ENCODE measurements at regions not wholly inside any gene's neighbourhood (a gene's known extent, or its start where the extent isn't known, plus 50 kb on each side); places are given as distances from the start of the nearest gene placed in this dataset.

DNA sequence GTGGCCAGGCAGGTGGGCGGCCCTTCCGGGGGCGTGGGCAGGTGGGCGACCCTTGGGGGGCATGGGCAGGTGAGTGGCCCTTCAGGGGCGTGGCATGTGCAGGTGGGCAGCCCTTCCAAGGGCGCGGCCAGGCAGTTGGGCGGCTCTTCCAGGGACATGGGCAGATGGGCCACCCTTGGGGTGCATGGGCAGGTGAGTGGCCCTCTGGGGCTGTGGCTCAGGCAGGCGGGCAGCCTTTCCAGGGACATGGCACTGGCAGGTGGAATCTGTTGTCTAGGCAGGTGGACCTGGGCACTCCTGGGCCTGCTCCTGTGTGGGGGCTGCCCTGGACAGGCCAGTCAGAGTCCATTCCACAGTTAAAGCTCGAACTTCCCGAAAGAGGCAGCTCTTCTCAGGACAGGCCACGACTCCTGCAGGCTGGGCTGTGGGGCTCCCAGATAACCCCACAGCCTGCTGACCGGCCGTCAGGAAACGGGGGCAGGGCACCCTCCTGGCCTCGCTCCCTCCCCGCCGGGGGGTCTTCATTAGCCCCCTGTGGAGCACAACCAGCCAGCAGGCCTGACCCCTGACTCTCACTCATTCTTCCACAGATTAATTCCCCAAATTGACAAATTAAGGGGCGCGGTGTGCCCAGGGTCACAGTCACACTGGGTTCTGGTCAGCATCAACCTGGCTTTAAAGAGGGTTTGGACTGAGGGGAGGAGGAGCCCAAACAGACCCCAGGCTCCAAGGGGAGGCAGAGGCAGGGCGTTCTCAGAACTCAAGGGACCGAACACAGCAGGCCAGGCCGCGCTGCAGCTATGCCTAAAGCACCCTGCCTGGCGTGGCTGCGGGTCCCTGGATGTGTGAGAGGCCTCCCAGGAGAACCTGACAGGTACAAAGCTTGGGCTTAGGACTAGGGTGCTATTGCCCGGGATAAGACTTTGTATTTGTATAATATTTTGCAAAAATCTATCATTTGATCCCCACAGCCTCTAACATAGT, 130.0 kb downstream of the DLL1 start:
- peak overlapping the region; percentile 80 for H3K4me3 ChIP-seq (ENCODE audit: low read depth, low read length)
- no peak for DNase-seq (ENCODE audit: low read depth)
- TF ChIP-seq MYC (IDR thresholded peaks at IDR 0.05; ENCODE audit: low read depth, low read length), result no peak

DNA sequence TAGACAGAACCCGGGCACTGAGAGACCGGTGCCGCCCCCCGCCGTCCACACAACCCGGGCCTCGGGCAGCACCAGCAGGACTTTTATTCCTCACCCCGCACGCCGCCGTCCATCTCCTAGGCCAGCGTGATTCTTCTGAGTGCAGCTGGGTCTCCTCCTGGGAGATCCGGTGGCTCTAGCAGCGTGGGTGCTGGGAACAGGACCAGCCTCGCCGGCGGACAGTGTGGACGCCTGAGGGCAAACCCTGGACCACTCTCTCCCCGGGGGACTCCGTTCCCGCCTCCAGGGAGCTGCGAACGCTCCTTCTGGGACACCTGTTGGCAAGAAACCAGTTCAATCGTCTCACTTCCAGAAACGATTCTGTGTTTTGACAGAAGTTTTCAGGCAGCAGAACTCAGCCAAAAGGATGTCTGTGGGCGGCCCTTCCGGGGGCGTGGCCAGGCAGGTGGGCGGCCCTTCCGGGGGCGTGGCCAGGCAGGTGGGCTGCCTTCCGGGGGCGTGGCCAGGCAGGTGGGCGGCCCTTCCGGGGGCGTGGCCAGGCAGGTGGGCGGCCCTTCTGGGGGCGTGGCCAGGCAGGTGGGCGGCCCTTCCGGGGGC, 130.7 kb downstream of the DLL1 start:
- DNase-seq (ENCODE audit: low read depth), result no peak
- TF ChIP-seq, protein P1, sequence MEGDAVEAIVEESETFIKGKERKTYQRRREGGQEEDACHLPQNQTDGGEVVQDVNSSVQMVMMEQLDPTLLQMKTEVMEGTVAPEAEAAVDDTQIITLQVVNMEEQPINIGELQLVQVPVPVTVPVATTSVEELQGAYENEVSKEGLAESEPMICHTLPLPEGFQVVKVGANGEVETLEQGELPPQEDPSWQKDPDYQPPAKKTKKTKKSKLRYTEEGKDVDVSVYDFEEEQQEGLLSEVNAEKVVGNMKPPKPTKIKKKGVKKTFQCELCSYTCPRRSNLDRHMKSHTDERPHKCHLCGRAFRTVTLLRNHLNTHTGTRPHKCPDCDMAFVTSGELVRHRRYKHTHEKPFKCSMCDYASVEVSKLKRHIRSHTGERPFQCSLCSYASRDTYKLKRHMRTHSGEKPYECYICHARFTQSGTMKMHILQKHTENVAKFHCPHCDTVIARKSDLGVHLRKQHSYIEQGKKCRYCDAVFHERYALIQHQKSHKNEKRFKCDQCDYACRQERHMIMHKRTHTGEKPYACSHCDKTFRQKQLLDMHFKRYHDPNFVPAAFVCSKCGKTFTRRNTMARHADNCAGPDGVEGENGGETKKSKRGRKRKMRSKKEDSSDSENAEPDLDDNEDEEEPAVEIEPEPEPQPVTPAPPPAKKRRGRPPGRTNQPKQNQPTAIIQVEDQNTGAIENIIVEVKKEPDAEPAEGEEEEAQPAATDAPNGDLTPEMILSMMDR (IDR thresholded peaks at IDR 0.05; ENCODE audit: low read depth, low read length), result no peak
- no peak for TF ChIP-seq POLR2A (IDR thresholded peaks at IDR 0.05; ENCODE audit: extremely low read depth, insufficient read length)
- TF ChIP-seq MAX (IDR thresholded peaks at IDR 0.05; ENCODE audit: low read depth, low read length), result no peak
- TF ChIP-seq MYC (IDR thresholded peaks at IDR 0.05; ENCODE audit: low read depth, low read length), result no peak
- H3K4me3 ChIP-seq (ENCODE audit: low read depth, low read length), result no peak overlapping the region

GRCh38 chr6:170159022-170159965, 131.6 kb downstream of the DLL1 start:
- H3K4me3 ChIP-seq (ENCODE audit: low read depth, low read length), result no peak overlapping the region
- TF ChIP-seq POLR2A (IDR thresholded peaks at IDR 0.05; ENCODE audit: extremely low read depth, insufficient read length) (no peak), MAX (IDR thresholded peaks at IDR 0.05; ENCODE audit: low read depth, low read length) (no peak), MYC (IDR thresholded peaks at IDR 0.05; ENCODE audit: low read depth, low read length) (no peak)
- TF ChIP-seq, protein P1 (IDR thresholded peaks at IDR 0.05; ENCODE audit: low read depth, low read length), result no peak
- DNase-seq (ENCODE audit: low read depth), result no peak

DNA sequence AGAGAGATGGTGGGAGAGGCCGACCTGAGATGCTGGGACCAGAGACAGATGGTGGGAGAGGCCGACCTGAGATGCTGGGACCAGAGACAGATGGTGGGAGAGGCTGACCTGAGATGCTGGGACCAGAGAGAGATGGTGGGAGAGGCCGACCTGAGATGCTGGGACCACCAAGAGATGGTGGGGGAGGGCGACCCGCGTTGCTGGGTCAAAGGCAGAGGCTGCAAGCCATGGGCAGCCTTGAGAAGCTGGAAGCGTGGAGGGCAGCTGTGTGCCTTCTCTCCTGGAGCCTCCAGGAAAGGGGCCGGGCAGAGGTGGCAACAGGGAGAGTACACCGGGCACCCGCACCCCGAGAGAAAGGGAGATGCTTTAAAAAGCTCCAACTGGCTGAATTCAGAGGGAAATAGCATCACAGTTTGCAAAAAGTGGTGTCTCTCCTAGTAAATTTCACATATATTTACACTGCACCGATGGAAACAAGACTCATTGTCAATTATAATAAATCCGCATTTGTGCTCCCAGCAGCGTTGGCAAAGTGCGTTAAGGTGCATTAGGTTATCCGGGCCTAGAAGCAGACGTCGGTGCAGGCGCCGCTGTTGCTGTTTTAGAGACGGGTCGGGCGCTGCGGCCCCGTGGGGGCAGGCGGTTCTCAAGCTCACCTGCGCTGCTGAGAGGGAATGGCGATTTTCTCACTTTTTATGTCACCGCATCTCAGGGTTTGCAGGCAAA, 132.4 kb downstream of the DLL1 start:
- TF ChIP-seq MAX (IDR thresholded peaks at IDR 0.05; ENCODE audit: low read depth, low read length), result no peak
- no peak for TF ChIP-seq MYC (IDR thresholded peaks at IDR 0.05; ENCODE audit: low read depth, low read length)
- no peak for TF ChIP-seq POLR2A (IDR thresholded peaks at IDR 0.05; ENCODE audit: extremely low read depth, insufficient read length)
- TF ChIP-seq, protein P1 (IDR thresholded peaks at IDR 0.05; ENCODE audit: low read depth, low read length), result no peak
- DNase-seq (ENCODE audit: low read depth), result no peak
- no peak overlapping the region for H3K4me3 ChIP-seq (ENCODE audit: low read depth, low read length)

GRCh38 chr6:170157567-170158218, 133.2 kb downstream of the DLL1 start:
- no peak for DNase-seq (ENCODE audit: low read depth)
- TF ChIP-seq POLR2A (IDR thresholded peaks at IDR 0.05; ENCODE audit: extremely low read depth, insufficient read length) (no peak), MAX (IDR thresholded peaks at IDR 0.05; ENCODE audit: low read depth, low read length) (no peak), MYC (IDR thresholded peaks at IDR 0.05; ENCODE audit: low read depth, low read length) (no peak)
- TF ChIP-seq, protein P1 (IDR thresholded peaks at IDR 0.05; ENCODE audit: low read depth, low read length), result no peak

More at GRCh38 chr6:170157567-170158218, 133.2 kb downstream of the DLL1 start:
- H3K4me3 ChIP-seq (ENCODE audit: low read depth, low read length), result no peak overlapping the region
